ENCODE measurements at regions not wholly inside any gene's neighbourhood (a gene's known extent, or its start where the extent isn't known, plus 50 kb on each side); places are given as distances from the start of the nearest gene placed in this dataset.

GRCh38 chr17:36722121-36722902 lies 120.9 kb downstream of the MRM1 start:
- Histone ChIP-seq H4K20me1 (replicated peaks; ENCODE audit: insufficient read depth) (no peaks in the 10 kb centered on the region), H3K27me3 (ENCODE audit: insufficient read depth) (no peaks in the 10 kb centered on the region), H3K4me3 (peak overlapping the region; percentile 61), H3K36me3 (ENCODE audit: insufficient read depth) (no peaks in the 10 kb centered on the region), H2AFZ (peak overlapping the region; percentile 99), H3K9me2 (ENCODE audit: insufficient read depth) (no peaks in the 10 kb centered on the region), H3F3A (replicated peaks; ENCODE audit: low read depth) (0 out of 2 replicates have a peak, but pooled peaks cover 4% of the 10 kb centered on the region), H3K4me1 (ENCODE audit: insufficient read depth) (peaks cover 22% of the 10 kb centered on the region), H3K4me2 (peak overlapping the region; percentile 93), H3K79me2 (replicated peaks; ENCODE audit: insufficient read depth) (no peaks in the 10 kb centered on the region), H3K27ac (ENCODE audit: low read depth) (no peak overlapping the region)
- Mint-ChIP-seq H3K27ac (peak overlapping the region; percentile 43; the same call in 1 of the 2 replicates), H3K4me1 (peaks cover 24% of the 10 kb centered on the region), H3K4me3 (peak overlapping the region; percentile 69), H3K36me3 (ENCODE audit: low read depth) (no peaks in the 10 kb centered on the region), H3K27me3 (ENCODE audit: insufficient read depth, low read depth, poor library complexity) (peaks cover 2% of the 10 kb centered on the region), H3K9me3 (no peaks in the 10 kb centered on the region)
- TF ChIP-seq REST (IDR thresholded peaks at IDR 0.05; ENCODE audit: unreplicated experiment): no peak
- TF ChIP-seq STAT1 (IDR thresholded peaks at IDR 0.05; ENCODE audit: unreplicated experiment): no peak
- 0 out of 2 replicates have a peak, but pooled peaks have one; percentile 38 for TF ChIP-seq POLR2AphosphoS5 (IDR thresholded peaks at IDR 0.05; ENCODE audit: low read depth)
- no peak for TF ChIP-seq ZNF462 (CRISPR knock-in tag; IDR thresholded peaks at IDR 0.05)
- no peak for TF ChIP-seq ZNF114 (CRISPR knock-in tag; IDR thresholded peaks at IDR 0.05)
- no peak for TF ChIP-seq NANOG (IDR thresholded peaks at IDR 0.05; ENCODE audit: borderline replicate concordance)
- no peak for TF ChIP-seq ZNF331 (CRISPR knock-in tag; IDR thresholded peaks at IDR 0.05; ENCODE audit: low read depth)
- TF ChIP-seq CREB1 (CRISPR knock-in tag; IDR thresholded peaks at IDR 0.05; ENCODE audit: low read depth): 0 out of 2 replicates have a peak, but pooled peaks have one; percentile 12
- no peak for TF ChIP-seq CTCF (conservative IDR thresholded peaks at IDR 0.05; ENCODE audit: low read depth in 2 of 2)
- TF ChIP-seq EZH2phosphoT487 (IDR thresholded peaks at IDR 0.05; ENCODE audit: unreplicated experiment): no peak
- DNase-seq (ENCODE audit: low spot score) (peak; percentile 64), ATAC-seq (peak; percentile 91)

All from GM23338 (cell line).